Hematopoietic multipotent progenitor cell treated with erythropoietin and hydrocortisone succinate and interleukin-3 and kit ligand, for 8 days (in vitro differentiated cells): ENCODE measurements at regions not wholly inside any gene's neighbourhood (a gene's known extent, or its start where the extent isn't known, plus 50 kb on each side); places are given as distances from the start of the nearest gene placed in this dataset.

Source experiments
- DNase-seq: peaks from one replicate; pipeline ENCODE4 v3.0.0-alpha.2; 2015

- no peak for DNase-seq
Measured at GRCh38 chr2:41903474-41904135, 144.2 kb upstream of the PKDCC start.

GRCh38 chr2:41904459-41904858 is 143.4 kb upstream of the PKDCC start:
- no peak for DNase-seq

GRCh38 chr2:41905597-41906337 is 142.1 kb upstream of the PKDCC start:
- DNase-seq = no peak

GRCh38 chr2:41906338-41906725 is 141.5 kb upstream of the PKDCC start:
- no peak for DNase-seq

GRCh38 chr2:41907141-41907540 is 140.7 kb upstream of the PKDCC start:
- DNase-seq = no peak

GRCh38 chr2:41907771-41908207 is 140.0 kb upstream of the PKDCC start:
- DNase-seq = peak; percentile 62

- no peak for DNase-seq
Measured at GRCh38 chr2:41908349-41908748, 139.5 kb upstream of the PKDCC start.

- no peak for DNase-seq
Measured at GRCh38 chr2:41909584-41909983, 138.2 kb upstream of the PKDCC start.

- no peak for DNase-seq
Measured at GRCh38 chr2:41910126-41910525, 137.7 kb upstream of the PKDCC start.

GRCh38 chr2:41911033-41911432 is 136.8 kb upstream of the PKDCC start:
- DNase-seq = no peak

- no peak for DNase-seq
Measured at GRCh38 chr2:41912337-41912736, 135.5 kb upstream of the PKDCC start.

- DNase-seq = no peak
Measured at GRCh38 chr2:41912776-41913175, 135.0 kb upstream of the PKDCC start.

GRCh38 chr2:41913311-41913710 is 134.5 kb upstream of the PKDCC start:
- DNase-seq = no peak

GRCh38 chr2:41913921-41914609 is 133.8 kb upstream of the PKDCC start:
- DNase-seq = no peak

- DNase-seq = no peak
Measured at GRCh38 chr2:41914936-41915335, 132.9 kb upstream of the PKDCC start.

- no peak for DNase-seq
Measured at GRCh38 chr2:41916177-41916576, 131.6 kb upstream of the PKDCC start.

GRCh38 chr2:41917587-41917986 is 130.2 kb upstream of the PKDCC start:
- DNase-seq = no peak

- DNase-seq = no peak
Measured at GRCh38 chr2:41919135-41919534, 128.7 kb upstream of the PKDCC start.

- no peak for DNase-seq
Measured at GRCh38 chr2:41920181-41920580, 127.6 kb upstream of the PKDCC start.

- no peak for DNase-seq
Measured at GRCh38 chr2:41920812-41921211, 127.0 kb upstream of the PKDCC start.

GRCh38 chr2:41922177-41922576 is 125.6 kb upstream of the PKDCC start:
- peak; percentile 66 for DNase-seq

GRCh38 chr2:41923156-41923786 is 124.5 kb upstream of the PKDCC start:
- DNase-seq = no peak

- DNase-seq = no peak
Measured at GRCh38 chr2:41924024-41924423, 123.8 kb upstream of the PKDCC start.
